Suppressor macrophage treated with lipopolysaccharide for 4 hours (primary cell): ENCODE measurements at regions not wholly inside any gene's neighbourhood (a gene's known extent, or its start where the extent isn't known, plus 50 kb on each side); places are given as distances from the start of the nearest gene placed in this dataset.
"Not testable (repeated sequence)": the region's sequence is repeated elsewhere in the genome, so short reads cannot be mapped to it uniquely, and the experiment has no call there.

Experiments
- DNase-seq: peaks from one replicate; pipeline ENCODE4 v3.0.0-alpha.2; 2020

DNA sequence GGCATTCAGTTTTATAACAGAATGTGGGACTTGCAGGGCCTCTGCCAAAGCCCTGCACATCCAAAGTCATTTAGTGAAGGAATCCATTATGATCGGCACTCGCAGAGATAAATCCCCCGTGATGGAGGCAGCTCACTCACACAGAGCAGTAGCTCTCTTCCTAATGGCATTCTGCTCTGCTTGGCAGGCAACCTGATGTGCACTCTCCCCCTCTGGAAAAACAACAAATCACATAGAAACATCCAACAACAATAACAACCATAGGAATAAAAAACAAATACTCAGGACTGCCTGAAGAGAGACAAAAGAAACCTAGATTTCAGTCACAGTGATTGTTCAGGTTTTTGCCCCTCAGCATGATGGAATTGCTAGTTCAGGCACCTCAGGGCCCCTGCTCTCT lies 59.7 kb downstream of the NAA11 start:
- DNase-seq = no peak

DNA sequence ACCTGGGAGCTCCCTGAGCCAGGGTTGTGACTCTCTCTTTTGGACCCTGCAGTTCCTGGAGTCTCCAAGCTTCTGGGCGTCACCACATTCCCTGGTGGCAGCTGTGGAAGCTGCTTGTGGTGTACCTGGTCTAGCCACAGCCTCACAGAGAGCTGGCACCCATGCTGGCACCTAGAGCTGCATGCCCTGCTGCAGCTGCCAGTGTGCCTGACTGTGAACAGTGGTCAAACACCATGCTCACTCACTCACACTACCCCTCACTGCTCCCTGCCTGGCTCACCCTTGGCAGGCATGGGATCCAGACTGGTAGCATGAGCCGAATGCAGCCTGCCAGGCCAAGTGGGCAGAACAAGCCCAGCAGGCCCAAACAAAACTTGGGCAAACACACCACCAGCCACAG lies 66.6 kb downstream of the NAA11 start:
- no peak for DNase-seq

DNA sequence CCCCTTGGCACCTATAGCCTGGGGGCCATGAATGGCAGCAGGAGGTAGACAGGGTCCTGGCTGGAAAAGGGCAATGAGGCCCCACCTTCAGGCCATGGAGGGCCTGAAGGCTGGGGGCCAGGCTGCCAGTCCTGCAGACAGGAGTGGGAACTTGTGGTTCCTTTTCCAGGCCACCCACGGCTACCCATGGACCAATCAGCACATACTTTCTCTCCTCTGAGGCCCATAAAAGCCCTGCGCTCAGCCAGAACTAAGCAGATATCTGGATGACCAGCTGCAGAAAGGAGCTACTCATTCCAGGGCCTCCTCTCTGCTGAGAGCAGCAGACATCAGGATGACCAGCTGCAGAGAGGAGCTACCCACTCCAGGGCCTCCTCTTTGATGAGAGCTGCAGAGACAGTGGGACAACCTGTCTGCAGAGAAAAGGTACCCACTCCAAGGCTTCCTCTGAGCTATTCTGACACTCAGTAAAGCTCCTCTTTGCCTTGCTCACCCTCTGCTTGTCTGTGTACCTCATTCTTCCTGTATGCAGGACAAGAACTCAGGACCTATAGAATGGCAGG lies 67.2 kb downstream of the NAA11 start:
- DNase-seq = no peak

DNA sequence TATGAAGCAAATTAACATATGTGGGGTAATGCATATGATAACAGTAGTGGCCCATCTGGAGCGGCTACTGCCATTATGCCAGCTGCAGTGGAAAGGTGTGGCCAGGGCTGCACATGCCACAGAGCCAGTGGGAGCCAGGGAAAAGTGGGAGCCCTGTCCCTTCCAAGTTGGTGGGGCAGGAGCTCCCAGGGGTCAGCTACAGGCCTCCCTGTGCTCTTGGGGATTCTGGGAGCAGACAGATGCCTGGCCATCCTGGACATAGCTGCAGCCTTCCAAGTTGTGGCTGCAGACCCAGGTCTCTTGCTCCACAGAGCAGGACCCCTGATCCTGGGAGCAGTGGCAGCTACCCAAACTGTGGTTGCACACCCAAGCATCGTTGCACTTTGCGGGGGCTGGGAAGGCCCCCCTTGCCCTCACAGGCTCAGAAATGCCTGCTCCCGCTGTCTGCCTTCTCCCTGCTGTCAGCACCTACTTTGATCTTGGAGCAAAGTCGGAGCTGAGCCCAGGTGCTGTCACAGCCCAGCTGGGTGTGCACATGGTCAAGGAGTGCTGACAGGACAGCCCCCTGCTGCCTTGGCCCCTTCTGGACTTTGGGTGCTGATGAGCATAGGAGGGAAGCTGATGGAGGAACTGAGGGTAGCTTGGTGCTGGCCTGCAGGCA lies 67.8 kb downstream of the NAA11 start:
- DNase-seq = no peak

DNA sequence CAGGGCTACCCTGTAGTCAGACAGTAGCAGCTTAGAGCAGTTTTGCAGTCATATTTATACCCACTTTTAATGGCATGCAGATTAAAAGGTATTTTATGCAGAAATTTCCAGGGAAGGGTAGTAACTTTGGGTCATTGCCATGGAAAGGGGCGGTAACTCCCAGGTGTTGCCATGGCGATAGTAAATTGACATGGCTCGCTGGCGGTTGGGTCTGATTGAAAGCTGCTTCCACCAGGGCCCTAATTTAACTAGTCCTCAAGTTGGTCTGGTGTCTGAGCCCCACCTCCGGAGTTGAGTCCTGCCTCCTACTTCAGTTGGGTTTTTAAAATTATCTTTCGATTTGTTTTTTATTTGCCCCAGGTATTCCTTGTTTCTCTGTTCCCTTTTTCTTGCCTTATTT lies 70.1 kb downstream of the NAA11 start:
- DNase-seq = no peak

DNA sequence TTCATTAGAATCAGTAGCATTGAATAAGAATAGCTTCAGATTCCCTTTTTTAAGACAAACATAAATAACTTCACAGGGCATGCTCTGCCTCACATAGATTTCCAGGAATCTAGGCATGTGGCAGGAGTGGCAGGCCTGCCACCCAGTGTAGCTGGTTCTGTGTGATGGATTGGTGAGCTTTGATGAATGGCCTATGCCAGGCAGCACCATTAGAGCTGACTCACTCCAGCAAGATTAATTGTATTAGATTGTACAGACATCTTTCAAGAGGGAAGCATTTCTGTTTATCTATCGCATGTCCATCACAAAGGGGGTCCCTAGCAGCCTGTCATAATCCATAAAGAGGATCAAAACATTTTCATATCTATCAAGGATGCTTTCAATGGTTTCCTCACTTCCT lies 71.9 kb downstream of the NAA11 start:
- DNase-seq = no peak

DNA sequence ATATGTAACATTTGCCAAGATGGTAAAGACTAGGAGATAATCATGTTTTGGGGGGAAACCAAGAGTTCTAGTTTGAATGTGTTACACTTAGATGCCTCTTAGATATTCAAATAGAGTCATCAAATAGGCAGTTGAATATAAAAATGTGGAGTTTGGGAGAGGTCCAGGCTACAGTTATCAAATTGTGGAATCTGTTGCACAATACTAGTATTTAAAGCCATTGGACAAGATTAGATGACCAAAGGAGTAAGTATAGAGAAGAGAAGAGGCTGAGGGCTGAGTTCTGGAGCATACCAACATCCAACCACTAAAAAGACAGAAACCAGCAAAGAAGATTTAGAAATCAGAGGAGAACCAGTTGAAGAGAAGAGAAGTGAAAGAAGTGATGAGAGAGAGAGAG lies 72.7 kb downstream of the NAA11 start:
- no peak for DNase-seq

DNA sequence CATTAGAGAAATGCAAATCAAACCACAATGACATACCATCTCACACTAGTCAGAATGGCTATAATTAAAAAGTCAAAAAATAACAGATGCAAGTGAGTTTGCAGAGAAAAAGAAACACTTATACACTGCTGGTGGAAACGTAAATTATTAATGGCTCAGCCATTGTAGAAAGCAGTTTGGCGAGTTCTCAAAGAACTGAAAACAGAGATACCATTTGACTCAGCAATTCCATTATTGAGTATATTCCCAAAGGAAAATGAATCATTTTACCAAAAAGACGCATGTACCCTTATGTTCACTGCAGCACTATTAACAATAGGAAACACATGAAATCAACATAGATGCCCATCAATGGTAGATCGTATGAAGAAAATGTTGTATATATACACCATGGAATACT lies 75.0 kb downstream of the NAA11 start:
- no peak for DNase-seq

DNA sequence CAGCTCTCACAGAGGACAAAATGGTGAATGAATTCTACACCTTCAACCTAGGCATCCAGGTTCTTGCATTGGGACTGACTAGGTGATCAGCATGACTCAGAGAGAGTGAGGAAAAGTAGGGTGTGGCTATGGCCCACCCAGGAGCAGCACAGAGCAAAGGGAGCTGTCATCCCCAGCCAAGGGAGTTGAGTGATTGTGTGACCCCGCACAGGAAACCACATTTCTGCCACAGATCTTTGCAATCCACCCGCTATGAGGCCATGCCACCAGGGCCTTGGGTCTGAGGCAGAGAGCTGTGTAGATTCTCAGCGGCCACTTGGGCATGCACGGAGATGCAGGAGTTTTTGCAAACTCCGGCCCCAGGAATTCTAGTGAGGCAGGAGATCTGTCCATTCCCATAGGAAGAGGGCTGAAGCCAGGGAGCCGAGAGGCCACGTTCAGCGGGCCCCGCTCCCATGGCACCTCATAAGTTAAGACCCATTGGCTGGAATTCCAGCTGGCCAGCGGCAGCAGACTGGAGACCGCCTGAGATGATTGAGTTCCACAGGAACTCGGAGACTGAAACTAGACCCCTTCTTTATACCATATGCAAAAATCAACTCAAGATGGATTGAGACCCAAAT lies 75.9 kb downstream of the NAA11 start:
- DNase-seq = no peak

DNA sequence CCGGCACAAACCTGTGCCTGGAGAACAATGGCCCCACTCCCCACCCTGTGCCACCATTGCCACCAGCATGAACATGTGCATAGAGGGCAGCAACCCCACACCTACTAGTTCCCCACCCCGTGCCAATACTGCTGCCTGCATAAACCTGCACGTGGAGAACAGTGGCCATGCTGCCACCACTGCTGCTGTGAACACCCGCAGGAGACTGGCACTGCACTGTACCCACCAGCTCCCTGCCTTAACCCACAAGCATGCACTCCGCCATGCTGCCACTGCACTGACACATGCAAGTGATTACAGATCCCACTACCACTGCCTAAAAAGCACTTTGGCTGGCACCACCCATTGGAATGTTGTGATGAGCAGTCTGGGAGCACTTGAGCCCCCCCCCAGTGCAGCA lies 77.3 kb downstream of the NAA11 start:
- no peak for DNase-seq

DNA sequence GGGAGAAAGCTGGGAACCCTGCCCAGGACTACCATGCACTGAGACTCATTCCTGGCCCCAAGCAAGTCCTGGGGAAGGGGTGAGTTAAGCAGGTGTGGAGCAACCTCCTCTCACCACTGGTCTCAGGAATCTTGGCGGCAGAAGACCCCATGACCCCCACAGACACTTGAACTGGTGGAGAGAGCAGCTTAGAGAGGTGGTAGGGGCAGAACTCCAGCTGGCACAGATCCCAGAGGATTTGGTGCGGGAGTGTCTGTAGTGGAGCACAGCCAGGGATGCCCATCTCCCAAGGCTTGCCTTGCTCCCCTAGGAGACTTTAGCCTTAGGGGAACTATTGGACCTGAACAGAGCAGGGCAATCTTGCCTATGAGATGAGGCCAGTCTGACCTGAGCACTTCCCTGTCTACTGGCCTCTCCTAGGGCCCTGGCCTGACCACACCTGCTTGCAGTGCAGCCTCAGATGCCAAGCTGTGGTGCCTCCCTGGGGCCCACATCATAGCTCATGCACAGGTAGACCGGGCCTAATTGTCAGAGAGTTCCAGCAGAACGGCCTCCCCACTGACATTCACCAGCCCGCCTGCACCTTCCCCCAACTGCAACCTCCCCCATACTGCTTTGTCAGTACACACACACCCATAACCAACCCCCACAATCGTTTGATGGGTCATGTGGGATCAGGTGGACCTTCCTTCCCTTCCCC lies 78.0 kb downstream of the NAA11 start:
- no peak for DNase-seq

DNA sequence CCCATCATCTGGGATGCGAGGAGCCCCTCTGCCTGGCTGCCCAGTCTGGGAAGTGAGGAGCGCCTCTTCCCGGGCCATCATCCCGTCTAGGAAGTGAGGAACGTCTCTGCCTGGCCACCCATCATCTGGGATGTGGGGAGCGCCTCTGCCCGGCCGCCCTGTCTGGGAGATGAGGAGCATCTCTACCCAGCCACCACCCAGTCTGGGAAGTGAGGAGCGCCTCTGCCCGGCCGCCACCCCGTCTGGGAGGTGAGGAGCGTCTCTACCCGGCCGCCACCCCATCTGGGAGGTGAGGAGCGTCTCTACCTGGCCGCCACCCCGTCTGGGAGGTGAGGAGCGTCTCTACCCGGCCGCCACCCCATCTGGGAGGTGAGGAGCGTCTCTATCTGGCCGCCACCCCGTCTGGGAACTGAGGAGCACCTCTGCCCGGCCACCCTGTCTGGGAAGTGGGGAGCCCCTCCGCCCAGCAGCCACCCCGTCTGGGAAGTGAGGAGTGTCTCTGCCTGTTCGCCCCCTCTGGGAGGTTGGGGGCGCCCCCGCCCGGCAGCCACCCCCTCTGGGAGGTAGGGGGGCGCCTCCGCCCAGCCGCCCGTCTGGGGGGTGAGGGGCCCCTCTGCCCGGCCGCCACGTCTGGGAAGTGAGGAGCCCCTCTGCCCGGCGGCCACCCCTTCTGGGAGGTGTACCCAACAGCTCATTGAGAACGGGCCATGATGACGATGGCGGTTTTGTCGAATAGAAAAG lies 80.5 kb downstream of the NAA11 start:
- not testable (repeated sequence) for DNase-seq

DNA sequence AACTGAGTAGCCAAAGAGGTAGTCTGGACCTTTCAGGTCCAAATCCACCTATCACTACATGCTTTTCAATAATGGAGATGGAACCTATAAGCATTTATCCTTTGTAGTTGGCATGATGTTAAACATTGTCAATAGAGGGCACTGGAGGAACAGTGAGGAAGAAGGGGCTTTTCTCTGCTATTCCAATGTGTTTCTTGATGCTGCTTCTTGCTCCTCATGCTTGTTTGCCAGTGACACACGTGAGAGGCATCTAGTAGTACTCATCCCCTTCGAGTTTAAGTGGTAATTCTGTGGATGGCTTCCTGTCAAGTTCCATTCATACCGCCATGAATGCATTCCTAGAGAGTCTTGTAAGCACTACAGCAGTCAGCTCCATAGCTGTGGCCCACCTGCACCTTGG lies 84.0 kb downstream of the NAA11 start:
- no peak for DNase-seq

DNA sequence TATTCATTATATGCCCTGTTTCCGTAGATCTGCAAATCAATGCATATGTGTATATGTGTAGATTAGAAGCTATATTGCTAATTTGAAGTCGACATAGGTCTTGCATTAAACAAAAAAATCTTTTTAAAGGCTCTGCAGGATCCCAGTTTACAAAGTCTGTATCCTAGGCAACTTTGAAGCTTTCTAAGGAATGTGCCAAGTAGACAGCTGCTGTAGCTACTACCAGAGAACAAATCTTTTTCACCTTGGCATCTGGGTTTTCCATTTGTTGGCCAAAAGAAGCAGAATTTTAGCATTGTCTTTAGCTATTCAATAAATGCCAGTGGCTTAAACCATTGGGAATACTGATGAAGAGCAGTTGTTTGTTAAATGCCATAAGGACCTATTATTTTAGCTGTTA lies 88.0 kb downstream of the NAA11 start:
- no peak for DNase-seq

DNA sequence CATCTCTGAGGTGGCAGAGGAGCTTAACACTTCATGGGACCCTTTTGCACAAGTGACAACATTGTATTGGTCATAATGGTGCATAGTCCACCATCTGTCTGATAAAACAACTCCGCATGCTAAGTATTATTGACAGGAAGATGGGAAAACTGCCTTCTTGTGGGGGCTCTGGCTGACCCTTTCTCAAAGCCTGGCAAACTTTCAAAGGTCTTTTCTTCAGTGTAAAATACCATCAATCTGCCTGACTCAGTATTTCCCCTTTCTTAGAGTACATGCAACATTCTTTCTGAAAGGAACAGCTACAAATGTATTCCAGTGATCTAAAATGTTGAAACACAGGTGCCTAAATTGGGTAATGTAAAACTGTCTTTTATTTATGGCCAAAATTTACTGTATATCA lies 89.1 kb downstream of the NAA11 start:
- no peak for DNase-seq

DNA sequence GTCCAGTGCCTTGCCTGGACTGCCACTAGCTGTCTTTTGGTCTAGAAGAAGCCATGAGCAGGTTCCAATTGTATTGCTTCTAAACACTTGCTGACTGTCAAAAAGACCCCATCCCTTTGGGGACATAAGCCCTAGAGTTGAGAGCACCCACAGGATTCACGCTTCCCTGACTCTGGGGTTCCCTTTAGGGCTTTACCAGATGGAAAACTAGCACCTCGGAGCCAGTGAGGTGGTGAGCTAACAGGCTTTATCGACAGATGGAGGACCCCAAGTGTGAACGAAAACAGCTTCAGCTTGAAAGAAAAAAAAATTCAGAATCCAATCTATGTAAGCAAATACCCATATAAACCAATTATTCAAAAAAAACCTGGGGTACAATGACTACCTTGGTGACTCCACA lies 90.8 kb downstream of the NAA11 start:
- no peak for DNase-seq

DNA sequence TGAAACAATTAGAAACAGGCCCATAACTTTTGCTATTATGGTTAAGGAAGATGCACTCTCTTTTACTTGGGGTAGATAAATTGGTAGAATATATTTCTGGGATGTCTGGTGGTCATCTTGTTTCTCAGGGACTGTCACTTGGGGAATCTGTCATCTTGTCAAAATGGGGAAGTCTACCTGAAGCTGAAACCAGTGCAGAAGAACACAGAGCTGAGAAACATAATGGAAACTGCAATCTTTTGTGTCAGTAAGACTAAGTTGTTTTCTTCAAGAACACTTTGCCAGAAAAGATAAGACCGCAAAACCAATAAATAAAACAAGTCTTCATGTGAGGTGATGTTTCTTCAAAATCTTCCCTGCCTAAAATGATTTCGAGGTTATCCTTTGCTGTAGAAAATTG lies 92.0 kb downstream of the NAA11 start:
- no peak for DNase-seq

DNA sequence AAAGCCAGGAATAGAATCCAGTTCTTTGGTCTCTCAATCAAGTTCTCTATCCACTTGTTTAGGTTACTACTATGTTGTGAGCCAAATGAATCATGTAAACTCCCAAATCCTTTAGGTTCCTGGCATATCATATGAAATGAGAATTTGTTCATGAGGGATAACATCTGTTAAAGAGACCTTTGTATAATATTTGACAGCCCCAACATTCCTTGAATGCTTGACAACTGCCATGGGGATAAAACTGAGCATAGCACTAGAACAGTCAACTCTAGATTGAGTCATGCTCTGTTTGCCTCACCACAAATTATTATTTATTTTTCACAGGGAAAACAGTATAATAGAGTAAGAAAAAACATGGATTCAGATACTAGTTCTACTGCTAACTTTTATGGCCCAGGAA lies 93.3 kb downstream of the NAA11 start:
- no peak for DNase-seq

DNA sequence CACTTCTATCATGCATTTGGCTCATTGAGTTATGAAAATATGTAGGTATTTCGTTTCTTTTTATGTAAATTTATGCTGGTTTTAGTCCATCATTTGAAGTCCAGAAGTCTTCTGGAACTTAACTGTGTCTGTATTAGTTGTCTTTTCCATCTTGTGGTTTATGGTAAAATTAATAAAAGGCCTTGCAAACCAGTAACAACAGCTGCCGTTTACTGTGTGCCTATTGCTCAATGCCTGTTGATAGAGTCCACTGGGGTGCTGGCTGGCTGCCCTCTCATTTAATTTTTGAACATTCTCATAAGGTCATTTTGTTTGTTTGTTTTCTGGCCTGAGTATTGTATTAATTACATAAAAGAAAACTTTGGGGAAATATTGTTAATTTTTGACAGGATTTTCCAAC lies 98.0 kb downstream of the NAA11 start:
- DNase-seq = no peak

DNA sequence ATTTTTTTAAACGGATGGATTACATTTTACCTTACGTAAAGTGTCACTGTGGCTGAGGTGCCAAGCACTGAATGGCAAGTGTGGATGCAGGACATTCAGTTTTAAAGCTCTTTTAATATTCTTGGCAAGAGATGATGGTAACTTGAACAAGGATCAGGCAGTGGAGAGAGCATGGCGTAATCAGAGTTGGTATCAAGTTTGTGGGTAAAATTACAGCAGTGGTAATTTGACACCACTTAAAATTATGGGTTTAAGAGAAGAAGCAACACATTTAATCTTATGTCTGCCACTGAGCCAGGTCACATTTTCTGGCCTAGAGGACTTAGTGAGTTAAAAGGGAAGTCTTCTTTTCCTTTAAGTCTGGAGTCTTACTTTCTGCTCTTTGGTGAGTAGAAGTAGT lies 100.5 kb downstream of the NAA11 start:
- no peak for DNase-seq

DNA sequence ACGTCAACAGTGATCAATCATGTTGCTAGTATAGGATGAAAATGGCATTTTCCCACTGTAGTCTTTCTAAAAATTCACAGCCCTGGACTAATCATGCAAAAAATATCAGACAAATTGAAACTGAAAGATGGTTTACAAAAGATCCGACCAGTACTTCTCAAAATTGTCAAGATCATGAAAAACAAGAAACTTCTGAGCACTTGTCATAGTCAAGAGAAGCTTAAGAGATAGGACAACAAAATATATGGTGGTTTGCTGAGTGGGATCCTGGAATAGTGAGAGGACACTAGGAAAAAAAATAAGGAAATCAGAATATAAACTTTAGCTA lies 101.1 kb downstream of the NAA11 start:
- DNase-seq = no peak

DNA sequence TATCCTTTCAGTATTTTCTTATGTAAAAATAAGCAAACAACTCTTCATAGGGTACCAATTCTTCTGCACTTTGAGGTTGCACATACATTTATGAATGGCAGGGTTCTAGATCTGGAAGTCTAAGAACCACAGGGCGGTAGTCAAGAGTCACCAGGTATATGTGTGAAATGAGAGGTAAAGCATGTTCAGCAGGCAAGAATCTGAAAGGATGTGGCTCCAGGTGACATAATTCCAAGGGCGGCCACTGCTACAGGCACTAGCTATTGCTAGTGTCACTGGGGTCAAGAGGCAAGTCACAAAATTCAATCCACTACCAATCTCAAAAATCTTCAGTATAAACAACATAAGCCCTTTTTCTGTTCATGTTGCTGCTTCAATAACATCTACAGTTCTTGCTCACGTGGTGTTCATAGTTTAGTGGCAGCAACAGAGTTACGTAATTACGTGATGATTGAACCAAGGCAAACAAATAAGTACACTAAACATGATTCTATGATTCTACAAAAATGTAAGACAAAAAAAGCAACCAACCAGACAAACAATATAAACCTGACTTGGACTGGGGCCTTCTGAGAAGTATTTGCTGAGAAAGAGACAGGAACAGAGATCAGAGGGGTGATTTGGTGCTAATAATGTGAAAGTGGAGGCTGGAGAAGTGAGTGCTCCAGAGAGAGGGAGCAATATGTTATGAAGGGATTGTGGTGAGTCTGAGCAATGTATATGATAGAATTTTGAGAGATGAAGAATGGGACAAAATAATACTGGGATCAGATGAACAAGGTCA lies 101.7 kb downstream of the NAA11 start:
- DNase-seq = no peak

DNA sequence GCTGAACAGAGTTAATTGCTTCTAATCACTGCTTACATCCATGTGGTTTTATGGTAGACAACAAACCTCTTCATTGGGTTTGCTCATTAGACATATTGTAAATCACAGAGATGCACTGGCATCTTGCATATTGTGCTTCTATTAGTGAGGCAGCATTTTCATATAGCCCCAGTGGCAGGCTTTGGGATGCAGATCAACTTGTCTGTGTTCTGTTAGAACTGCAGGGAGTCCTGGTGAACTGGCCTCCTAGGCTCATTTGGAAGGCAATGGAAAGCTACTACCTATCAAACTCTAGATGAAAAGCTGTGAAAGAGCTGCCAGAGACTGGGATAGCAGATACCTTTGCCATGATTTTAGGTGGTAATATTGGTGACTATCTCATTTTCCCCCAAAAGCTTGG lies 108.8 kb downstream of the NAA11 start:
- no peak for DNase-seq
